NCI-H226 (cell line): ENCODE measurements at regions not wholly inside any gene's neighbourhood (a gene's known extent, or its start where the extent isn't known, plus 50 kb on each side); places are given as distances from the start of the nearest gene placed in this dataset.

Source experiments
- DNase-seq: peaks from one replicate; pipeline ENCODE4 v3.0.0-alpha.2; 2015

GRCh38 chrX:26347171-26347570, 131.2 kb downstream of the MAGEB5 start:
- DNase-seq: no peak

DNA sequence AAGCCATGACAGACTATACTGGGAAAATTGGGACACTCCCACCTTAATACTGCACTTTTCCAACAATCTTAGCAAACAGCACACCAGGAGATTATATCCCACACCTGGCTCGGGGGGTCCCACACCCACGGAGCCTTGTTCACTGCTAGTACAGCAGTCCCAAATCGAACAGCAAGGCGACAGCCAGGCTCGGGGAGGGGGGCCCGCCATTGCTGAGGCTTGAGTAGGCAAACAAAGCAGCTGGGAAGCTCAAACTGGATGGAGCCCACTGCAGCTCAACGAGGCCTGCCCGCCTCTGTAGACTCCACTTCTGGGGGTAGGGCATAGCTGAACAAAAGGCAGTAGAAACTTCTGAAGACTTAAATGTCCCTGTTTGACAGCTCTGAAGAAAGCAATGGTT, 118.3 kb downstream of the MAGEB5 start:
- DNase-seq: no peak

DNA sequence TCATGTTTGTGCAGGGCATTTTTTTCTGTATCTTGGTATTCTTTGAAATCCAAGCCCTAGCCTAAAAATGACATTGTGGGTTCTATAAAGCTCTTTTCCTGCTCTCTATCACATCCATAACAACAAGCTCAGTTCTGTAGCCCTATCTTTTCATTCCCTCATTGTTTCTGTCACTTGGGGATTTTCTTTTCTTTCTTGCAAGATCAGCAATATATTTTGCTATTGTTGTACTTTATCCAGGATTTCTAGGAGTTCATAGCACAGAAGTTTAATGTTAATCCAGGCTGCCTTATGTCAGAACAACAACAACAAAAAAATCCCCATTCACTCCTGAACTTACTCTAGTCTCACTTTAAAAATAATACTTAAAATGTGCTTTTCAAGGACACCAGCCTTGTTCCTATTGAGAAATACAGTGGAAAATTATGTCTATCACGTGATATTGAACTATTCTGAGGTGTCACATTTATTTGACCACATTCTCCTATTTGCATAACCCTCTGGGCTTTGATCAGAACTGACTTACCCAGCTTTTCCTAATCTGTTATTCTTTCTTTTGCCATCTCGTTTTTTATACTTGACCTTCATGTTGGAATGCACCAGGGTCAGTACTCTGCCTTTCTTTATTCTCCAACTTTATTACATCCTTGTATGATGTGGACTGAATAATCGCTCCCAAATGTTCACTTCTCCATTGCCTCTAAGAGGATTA, 112.8 kb downstream of the MAGEB5 start:
- no peak for DNase-seq

GRCh38 chrX:26309262-26309661, 93.3 kb downstream of the MAGEB5 start:
- DNase-seq: no peak

DNA sequence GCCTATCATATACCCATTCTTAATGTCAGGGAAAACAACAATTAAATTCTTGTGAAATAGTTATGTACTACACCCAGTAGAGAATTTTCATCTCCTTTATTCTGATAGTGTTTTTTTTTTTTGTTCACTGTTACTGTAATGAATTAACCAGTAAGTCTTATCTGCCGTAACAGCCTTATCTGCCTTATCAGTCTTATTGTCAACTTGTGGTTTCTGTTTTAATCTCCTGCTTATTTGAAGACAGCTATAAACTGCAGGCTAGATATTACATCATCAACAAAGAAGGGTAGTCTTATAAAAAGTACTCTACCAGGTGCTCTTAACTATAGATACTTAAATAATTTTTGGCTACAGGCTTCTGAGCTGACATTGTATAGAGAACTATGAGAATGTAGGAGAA, 79.5 kb downstream of the MAGEB5 start:
- no peak for DNase-seq

DNA sequence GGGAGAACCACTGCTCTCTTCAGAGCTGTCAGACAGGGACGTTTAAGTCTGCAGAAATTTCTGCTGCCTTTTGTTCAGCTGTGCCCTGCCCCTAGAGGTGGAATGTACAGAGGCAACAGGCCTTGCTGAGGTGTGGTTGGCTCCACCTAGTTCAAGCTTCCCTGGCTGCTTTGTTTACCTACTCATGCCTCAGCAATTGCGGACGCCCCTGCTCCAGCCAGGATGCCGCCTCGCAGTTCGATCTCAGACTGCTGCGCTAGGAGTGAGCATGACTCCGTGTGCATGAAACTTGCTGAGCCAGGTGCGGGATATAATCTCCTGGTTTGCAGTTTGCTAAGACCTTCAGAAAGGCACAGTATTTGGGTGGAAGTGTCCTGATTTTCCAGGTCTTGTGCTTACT, 70.9 kb downstream of the MAGEB5 start:
- DNase-seq: no peak
